ENCODE measurements at regions not wholly inside any gene's neighbourhood (a gene's known extent, or its start where the extent isn't known, plus 50 kb on each side); places are given as distances from the start of the nearest gene placed in this dataset. TPM values are rescaled to one million over a fixed set of nuclear protein-coding genes. Genes with fewer than 3 reads are reported as not detected.
A peak's percentile ranks its signal among the peaks of the same experiment; 100 is the strongest.
"Not testable (repeated sequence)": the region's sequence is repeated elsewhere in the genome, so short reads cannot be mapped to it uniquely, and the experiment has no call there.

GRCh38 chr15:34494084-34494399 lies 56.4 kb upstream of the GOLGA8A start:
- no peak overlapping the region for H3K27ac Mint-ChIP-seq (ENCODE audit: unreplicated experiment)
- peak overlapping the region; percentile 46 for H3K4me3 Mint-ChIP-seq (ENCODE audit: unreplicated experiment)
- DNase-seq, result no peak

GRCh38 chr15:34493001-34493400 lies 55.4 kb upstream of the GOLGA8A start:
- Mint-ChIP-seq H3K27me3 (ENCODE audit: unreplicated experiment) (peaks cover 18% of the 10 kb centered on the region), H3K27ac (ENCODE audit: unreplicated experiment) (no peak overlapping the region), H3K9me3 (ENCODE audit: unreplicated experiment) (peaks cover 5% of the 10 kb centered on the region), H3K36me3 (ENCODE audit: unreplicated experiment) (peaks cover 13% of the 10 kb centered on the region), H3K4me3 (ENCODE audit: unreplicated experiment) (no peak overlapping the region), H3K4me1 (ENCODE audit: low read depth, unreplicated experiment) (no peaks in the 10 kb centered on the region)
- no peak for TF ChIP-seq CTCF (IDR thresholded peaks at IDR 0.05; ENCODE audit: partially characterized antibody, unreplicated experiment)
- DNase-seq, result no peak

More at GRCh38 chr15:34494084-34494399, 56.4 kb upstream of the GOLGA8A start:
- TF ChIP-seq CTCF (IDR thresholded peaks at IDR 0.05; ENCODE audit: partially characterized antibody, unreplicated experiment), result no peak
- H3K4me1 Mint-ChIP-seq (ENCODE audit: low read depth, unreplicated experiment), result no peaks in the 10 kb centered on the region
- peaks cover 5% of the 10 kb centered on the region for H3K9me3 Mint-ChIP-seq (ENCODE audit: unreplicated experiment)
- H3K36me3 Mint-ChIP-seq (ENCODE audit: unreplicated experiment), result peaks cover 13% of the 10 kb centered on the region
- peaks cover 18% of the 10 kb centered on the region for H3K27me3 Mint-ChIP-seq (ENCODE audit: unreplicated experiment)

GRCh38 chr15:34491488-34491887 lies 53.9 kb upstream of the GOLGA8A start:
- peaks cover 16% of the 10 kb centered on the region for H3K27me3 Mint-ChIP-seq (ENCODE audit: unreplicated experiment)
- H3K9me3 Mint-ChIP-seq (ENCODE audit: unreplicated experiment); H3K4me3 Mint-ChIP-seq (ENCODE audit: unreplicated experiment); H3K4me1 Mint-ChIP-seq (ENCODE audit: low read depth, unreplicated experiment); DNase-seq; H3K27ac Mint-ChIP-seq (ENCODE audit: unreplicated experiment): not testable (repeated sequence)
- H3K36me3 Mint-ChIP-seq (ENCODE audit: unreplicated experiment), result peaks cover 13% of the 10 kb centered on the region

GRCh38 chr15:34490417-34491193 lies 53.0 kb upstream of the GOLGA8A start:
- no peak for TF ChIP-seq CTCF (IDR thresholded peaks at IDR 0.05; ENCODE audit: partially characterized antibody, unreplicated experiment)
- no peak for DNase-seq
- H3K9me3 Mint-ChIP-seq (ENCODE audit: unreplicated experiment), result peaks cover 4% of the 10 kb centered on the region
- H3K4me1 Mint-ChIP-seq (ENCODE audit: low read depth, unreplicated experiment), result no peaks in the 10 kb centered on the region
- peaks cover 13% of the 10 kb centered on the region for H3K36me3 Mint-ChIP-seq (ENCODE audit: unreplicated experiment)
- peak overlapping the region; percentile 54 for H3K4me3 Mint-ChIP-seq (ENCODE audit: unreplicated experiment)
- no peak overlapping the region for H3K27ac Mint-ChIP-seq (ENCODE audit: unreplicated experiment)
- H3K27me3 Mint-ChIP-seq (ENCODE audit: unreplicated experiment), result peaks cover 15% of the 10 kb centered on the region

- H3K27ac Mint-ChIP-seq (ENCODE audit: unreplicated experiment); H3K9me3 Mint-ChIP-seq (ENCODE audit: unreplicated experiment); DNase-seq; H3K4me1 Mint-ChIP-seq (ENCODE audit: low read depth, unreplicated experiment); H3K4me3 Mint-ChIP-seq (ENCODE audit: unreplicated experiment): not testable (repeated sequence)
- H3K27me3 Mint-ChIP-seq (ENCODE audit: unreplicated experiment), result peaks cover 10% of the 10 kb centered on the region
- peaks cover 13% of the 10 kb centered on the region for H3K36me3 Mint-ChIP-seq (ENCODE audit: unreplicated experiment)
Observed at GRCh38 chr15:34488973-34489959, 51.7 kb upstream of the GOLGA8A start.

Small RNA genes lying in the stretch of these regions (microRNA-seq; reads per million reads assigned to microRNA genes)
- not detected for gene MIR1233-2 (ENCODE audit: unreplicated experiment)
